ENCODE measurements at regions not wholly inside any gene's neighbourhood (a gene's known extent, or its start where the extent isn't known, plus 50 kb on each side); places are given as distances from the start of the nearest gene placed in this dataset.

DNA sequence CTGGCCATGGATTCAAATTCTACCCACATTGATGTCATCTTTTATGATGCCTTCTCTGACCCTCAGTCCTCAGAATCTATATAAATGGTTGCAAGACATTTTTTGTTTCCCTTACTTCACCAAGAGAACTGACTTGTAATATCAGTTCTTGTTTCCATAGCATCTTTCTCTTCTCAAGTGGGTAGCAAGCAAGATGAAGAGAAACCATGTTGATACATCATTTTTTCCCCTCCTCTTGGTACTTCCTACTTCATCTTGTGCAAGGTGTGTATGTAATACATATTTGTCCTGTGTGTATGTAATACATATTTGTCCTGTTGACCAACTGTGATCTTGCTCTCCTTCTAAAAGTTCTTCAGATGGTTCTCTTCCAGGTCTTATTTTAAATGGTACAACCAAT, 348.6 kb downstream of the PTEN start:
- DNase-seq: no peak

DNA sequence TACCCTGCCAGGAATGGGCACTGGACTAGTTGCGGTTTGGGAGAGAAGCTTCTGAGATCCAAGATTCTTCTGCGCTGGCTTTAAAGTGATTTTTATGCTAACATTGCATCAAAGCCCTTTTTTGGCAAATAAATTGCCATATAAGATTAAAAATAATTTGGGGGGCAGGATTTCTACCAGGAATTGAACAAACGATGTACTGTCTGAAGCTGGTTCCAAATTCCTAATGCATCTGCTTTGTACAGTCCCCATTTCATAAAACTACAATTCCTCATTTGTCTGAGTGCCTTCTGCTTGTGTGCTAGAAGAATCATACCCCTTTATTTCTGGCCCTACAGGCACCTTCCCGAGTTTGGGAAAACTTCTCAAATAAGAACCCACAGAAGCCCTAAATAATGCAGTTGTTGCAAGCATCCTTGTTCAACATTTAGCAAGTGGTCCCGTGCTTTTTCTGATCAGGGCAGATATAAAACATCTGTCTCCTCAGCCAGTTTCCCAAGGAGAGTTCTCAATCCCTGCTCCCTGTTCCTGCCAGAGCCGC, 349.7 kb downstream of the PTEN start:
- DNase-seq: no peak

DNA sequence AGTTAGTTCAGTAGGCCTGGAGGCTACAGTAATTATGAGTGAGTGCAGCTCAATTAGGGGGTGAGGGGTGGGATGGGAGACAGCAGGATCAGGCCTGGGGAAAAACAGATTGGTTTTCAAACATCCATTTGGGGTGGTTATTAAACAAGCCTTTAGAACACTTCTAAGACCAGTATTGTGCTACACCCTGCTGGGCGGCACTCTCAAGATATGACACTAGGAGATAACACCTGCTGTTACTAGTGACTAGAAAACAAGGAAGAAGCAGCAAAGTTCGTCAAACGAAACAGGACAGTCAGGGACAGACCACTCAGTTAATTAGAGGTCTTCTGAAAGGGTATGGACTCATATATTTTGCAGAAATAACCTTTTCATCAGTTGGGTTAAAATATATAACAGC, 353.6 kb downstream of the PTEN start:
- no peak for DNase-seq

DNA sequence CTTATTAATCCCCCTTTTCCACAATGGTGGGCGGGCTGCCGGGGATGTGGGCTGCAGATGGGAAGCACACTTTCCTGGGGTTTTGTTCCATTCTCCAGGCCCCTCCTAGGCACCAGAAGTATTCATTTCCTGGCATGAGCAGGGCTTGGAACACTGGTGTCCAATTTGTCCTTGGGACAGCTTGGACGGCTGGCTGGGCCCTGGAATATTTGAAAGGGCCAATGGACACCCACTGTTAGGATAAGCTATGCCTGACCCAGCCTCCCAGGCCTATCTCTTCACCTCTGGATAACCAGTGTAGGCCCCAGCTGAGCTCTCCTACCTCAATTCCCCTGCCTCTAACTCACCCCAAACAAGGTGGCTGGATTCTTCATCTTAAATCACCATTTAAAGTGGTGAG, 354.9 kb downstream of the PTEN start:
- no peak for DNase-seq

DNA sequence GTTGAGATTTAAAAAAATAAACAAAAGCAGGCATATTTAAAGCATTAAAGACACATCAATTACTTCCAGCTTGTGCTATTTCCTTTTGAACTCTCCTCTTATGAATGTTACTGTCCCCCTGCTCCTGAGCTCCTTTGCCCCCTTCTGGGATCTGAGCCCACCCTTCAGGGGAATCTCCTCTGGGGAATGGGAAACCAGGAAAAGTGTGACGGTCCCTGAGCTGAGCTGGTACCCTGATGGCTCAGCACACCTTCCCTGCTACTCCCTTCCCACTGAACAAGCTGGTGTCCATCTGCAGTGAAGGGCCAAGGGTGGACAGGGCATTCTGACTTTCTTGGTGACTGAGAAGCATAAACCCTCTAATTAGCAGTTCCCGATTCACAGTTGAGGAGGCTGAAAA, 356.3 kb downstream of the PTEN start:
- DNase-seq: no peak

DNA sequence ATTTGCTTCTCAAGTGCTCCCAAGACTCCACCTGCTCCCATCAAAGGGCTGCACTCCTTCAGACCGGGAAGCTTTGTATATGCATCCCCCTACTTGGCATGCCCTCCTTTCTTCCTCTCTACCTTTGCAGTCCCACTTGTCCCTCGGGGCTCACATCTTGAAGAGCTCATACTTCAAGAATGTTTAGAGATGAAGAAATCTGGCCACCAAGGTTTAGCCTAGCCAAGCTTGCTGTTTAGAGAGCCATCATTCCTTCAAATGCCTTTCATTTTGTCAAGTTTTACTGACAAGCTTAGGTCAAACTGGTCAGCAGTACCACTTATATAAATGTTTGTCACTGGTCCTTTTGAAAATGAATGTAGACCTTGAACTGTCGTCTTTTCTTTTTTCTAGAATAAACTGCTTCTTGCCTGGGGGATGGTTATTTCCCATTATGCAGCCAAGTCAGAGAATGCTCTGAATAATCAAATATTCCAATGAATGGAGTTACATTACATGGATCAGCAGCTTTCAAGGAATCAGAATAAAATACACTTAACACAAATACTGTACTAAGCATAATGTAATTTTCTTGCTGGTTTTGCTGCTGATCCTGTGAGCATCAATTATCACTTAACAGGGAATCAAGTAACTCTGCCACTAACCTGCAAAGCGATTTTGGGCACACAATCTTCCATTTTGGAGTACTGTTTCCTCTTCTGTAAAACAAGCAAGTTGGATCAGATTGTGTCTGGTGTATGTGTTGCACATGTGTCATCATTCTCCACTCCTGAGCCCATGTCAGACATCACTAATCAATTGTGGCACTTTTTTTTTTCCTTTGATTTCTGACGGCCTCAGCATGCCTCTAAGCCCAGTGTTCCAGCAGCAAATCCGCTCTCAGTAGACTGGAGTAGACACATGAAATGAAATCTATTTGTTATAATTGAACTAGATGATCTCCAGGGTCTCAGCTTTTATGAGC, 357.9 kb downstream of the PTEN start:
- DNase-seq: no peak

DNA sequence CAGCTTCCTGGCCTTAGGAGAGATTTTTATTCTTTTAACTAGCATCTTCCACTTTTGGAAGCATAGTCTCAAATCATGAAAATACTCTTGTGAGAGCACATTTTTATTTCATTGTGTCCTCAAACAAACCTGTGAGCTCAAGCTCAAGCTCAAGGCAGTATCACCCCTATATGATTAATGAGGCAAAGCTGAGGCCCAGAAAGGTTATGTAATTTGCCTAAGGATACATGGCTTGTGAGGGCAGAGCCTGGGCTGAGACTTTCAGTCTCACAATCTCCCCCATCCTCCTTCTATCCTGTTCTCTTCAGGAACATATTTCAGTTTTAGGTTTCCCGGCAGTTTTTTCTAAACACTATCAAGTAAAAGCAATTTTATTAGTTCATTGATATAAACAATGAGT, 359.5 kb downstream of the PTEN start:
- no peak for DNase-seq

Data from stimulated activated CD4-positive, alpha-beta T cell treated with anti-CD3 and anti-CD28 coated beads, Interleukin-1b, Interleukin-23, amount 100 ng/mL, for 48 hours (primary cell).